GM12874 (cell line): ENCODE measurements at regions not wholly inside any gene's neighbourhood (a gene's known extent, or its start where the extent isn't known, plus 50 kb on each side); places are given as distances from the start of the nearest gene placed in this dataset.

ENCODE experiments used
- CTCF ChIP-seq: IDR thresholded peaks from 2 replicates; pipeline ENCODE4 v1.5.1; 2011; ENCODE audit warnings: low read depth, mild to moderate bottlenecking, control low read depth, low read length, moderate library complexity; ENCODE audit not compliant: insufficient read depth

DNA sequence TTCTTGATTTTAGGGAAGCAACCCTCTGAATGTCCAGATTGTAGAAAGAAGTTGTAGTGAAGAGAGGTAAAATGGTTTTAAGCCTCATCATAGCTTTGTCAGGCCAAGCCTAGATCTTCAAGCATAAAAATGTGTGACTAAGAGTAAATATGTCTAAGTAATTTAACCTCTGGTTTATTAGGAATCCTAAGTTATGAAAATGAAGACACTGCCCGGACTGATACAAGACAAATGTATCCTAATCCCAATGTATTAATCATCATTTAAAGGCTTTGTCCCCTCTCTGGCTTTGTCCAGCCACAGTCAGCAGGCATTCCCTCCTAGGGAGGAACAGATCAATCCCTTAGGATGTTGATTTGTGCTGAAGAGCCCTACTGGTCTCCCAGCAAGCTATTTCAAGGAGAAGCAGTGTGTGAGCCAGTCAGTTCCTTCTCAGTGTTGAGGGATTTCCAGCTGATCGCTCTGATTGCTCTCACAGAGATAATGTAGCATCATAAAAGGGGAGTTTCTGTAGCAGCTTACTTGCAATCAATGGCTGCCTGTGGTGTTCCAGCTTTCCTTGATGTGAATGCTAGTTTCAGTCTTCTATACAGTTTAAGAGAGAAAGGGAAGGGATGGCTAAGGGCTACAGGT is 796.1 kb downstream of the EPHA4 start:
- TF ChIP-seq CTCF: no peak

DNA sequence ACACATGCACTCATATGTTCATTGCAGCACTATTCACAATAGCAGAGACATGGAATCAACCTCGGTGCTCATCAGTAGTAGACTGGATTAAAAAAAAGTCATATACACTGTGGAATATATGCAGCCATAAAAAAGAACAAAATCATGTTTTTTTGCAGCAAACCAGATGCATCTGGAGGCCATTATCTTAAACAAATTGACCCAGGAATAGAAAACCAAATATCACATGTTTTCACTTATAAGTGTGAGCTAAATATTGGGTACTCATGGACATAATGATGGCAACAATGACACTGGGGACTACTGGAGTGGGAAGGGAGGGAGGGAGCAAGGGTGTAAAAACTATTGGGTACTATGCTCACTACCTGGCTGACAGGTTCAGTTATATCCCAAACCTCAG is 792.6 kb downstream of the EPHA4 start:
- TF ChIP-seq CTCF: no peak

DNA sequence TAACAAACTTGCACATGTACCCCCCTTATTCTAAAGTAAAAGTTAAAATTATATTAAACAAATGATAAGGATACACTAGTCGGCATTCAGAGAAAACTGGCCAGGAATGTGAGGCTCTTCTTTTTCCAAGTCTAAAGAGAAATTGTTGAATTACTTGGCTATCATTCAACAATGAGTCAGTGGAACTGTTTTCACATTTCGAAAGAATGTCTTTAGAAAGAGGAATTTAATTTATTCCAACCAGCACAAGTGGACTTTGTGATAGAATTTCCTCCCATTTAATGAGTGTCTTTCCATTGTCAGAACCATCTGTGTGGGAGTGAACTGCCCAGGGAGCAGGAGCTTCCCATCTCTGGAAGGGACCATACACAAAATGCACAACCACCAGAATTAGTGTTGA is 792.2 kb downstream of the EPHA4 start:
- TF ChIP-seq CTCF: no peak

DNA sequence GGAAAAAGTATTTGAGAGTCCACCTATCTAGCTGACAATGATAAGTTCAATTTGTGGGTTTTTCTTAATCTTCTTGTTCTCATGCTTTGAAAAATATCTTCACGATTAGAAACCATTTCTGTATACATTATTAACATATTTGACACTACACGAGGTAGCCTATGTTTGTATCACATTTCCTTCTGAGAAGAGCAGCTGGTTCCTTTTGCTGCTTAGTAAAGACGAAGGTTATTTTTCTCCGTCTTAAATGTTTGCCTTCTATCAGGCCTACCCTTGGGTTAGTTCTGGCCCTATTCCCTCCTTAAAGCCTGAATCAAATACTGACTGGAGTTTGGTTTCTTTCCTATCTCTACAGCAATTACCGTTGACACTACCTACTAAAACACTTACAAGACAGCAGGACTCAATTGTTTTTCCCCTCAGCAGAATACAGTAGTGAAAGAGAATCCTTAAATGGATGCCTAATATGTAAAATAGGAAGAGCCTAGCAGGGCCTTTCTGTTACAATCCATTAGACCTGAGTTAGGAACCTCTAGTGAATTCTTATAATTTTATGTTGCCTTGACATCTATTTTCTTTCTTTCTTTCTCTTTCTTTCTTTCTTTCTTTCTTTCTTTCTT is 790.4 kb downstream of the EPHA4 start:
- no peak for TF ChIP-seq CTCF

DNA sequence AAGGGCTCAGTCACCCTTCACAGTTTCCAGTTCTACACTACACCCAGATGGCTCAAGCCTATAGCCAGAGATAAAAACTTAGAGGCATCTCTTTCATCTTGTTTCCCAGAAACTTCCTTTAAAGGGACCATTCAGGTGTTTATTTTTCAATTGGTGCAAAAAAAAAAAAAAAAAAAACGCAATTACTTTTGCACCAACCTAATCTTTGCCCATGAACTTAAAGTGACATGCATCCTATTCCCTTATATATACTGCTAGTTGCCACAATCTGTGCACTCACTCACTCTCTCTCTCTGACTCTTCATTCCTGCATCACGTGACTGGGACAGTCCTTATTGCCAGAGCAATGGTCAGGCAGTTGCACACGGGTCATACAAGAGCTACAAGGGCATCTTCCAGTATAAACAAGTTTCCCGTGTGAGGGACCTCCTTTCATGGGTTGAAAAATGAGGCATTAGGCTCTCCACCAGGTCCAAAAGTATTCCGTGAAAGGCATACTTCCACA is 789.4 kb downstream of the EPHA4 start:
- no peak for TF ChIP-seq CTCF

GRCh38 chr2:220783671-220784070 is 788.4 kb downstream of the EPHA4 start:
- TF ChIP-seq CTCF: no peak

DNA sequence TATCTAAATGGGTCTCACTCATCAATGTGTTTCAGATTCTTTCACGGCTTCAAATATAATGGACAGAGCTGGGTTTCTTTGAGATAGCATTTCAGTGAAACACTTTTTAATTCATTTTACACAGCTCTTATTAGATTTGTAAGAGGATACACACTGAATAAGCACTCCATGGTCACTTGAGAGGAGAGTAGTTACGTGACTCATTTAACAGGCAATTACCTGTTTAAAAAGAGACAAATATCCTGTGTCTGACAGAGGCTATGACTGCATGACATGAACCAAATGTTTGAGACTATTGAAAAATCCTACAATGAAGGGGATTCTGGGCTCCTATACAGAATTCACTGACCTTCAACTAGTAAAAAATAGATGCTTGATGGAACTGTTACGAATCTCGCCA is 786.9 kb downstream of the EPHA4 start:
- no peak for TF ChIP-seq CTCF
